Activated CD4-positive, alpha-beta T cell treated with anti-CD3 and anti-CD28 coated beads, Interleukin-2, amount 50 U/mL, for 24 hours (primary cell): ENCODE measurements at regions not wholly inside any gene's neighbourhood (a gene's known extent, or its start where the extent isn't known, plus 50 kb on each side); places are given as distances from the start of the nearest gene placed in this dataset.

Source experiments
- DNase-seq, 2 donors: peaks; one replicate each; pipeline ENCODE4 v3.0.0-alpha.2; 2020; ENCODE audit warnings: low read depth in 1 of 2, low spot score in 1 of 2

DNA sequence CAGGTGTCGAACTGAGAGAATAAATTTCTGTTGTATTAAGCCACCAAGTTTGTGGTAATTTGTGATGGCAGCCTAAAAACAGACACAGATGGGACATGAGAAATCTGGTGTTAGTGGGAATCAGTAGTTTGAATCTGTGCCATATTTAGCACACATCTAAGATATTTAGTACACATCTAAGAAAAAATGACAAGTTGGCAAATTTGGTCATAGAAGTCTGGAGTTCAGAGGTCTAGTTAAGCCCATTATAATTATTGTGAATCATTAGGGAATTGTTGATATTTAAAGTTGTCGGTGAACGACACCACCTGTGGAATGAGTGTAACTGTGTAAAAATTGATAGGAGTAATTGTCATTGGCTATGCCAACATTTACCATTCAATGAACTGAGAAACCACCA lies 1138.8 kb upstream of the TMEFF2 start:
- DNase-seq, result no peak

DNA sequence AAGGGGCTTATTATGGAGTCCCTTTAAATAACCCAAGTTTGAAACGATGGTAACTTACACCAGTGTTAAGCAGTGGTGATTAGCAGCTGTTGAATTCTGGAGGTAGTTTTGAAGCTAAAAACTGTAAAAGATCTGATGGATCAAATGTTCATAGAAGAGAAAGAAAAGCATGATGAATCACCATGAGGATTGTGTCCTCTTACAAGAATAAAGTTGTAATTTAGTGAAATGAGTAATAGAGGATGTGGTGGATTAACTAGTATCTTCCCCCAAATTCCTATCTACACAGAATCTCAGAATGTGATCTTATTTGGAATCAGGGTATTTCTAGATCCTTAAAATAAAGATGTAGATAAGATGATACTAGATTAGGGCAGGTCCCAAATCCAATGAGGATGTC lies 1138.2 kb upstream of the TMEFF2 start:
- DNase-seq, result no peak

DNA sequence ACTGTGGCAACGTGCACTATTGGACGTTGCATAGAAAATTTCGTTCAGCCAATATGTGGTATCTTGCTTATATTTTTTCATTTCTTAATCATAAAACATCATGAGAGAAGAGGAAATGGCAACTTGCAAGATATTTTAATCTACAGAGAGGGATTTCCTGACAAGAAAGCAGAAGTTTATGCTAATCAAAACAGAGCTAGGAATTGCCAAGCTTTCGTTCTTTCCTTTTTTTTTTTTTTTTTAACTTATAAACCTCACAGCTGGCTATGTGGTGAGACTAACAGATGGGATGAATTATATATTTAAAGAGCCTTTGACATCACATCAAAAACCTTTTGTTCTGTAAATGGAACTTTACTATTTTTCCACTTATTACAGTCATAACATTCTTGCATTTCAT lies 1136.9 kb upstream of the TMEFF2 start:
- DNase-seq, result no peak

DNA sequence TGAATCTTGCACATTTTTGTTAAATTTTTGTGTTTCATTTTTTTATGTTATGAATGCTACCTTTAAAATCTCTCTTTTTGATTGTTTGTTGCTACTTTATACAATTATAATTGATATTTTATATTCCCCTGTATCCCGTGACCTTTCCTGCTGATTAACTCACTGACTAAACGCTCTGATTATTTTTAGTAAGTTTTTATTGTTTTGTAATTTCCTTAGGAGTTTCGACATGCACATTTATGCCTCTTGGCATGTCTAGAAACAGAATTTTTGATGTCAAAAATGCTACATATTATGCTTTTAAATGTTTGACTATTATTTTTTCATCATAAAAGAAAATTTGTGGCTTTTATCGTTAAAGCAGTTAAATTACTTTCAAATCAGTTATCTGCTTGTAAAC lies 1131.6 kb upstream of the TMEFF2 start:
- no peak for DNase-seq

DNA sequence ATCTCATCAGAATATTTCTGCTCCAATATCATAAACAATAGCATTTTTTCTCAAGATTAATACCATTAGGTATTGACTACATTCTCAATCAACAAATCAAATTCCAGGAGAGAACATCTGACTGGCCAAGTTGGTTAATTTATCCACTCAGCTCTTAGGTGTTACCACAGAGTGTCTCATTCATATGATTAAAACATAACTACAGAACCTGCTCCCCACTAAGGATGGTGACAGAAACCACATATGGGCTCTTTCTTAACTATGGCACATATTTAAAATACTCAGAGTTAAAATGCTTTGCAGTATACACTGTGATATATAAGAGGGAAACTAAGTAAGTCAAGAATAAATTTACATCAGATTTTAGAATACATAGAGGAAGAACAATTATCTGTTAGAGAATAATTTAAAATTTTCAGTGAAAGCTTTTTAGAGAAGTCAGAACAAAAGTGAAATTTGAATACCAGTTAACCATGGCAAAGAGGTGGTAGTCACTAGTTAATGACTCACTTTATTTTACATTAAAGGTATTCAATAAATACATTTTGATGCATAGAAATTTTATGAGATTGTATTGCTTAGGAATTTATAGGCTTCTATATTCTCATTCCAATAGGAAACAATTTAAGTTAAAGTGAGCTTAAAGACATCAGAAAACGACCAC lies 1120.8 kb upstream of the TMEFF2 start:
- no peak for DNase-seq

DNA sequence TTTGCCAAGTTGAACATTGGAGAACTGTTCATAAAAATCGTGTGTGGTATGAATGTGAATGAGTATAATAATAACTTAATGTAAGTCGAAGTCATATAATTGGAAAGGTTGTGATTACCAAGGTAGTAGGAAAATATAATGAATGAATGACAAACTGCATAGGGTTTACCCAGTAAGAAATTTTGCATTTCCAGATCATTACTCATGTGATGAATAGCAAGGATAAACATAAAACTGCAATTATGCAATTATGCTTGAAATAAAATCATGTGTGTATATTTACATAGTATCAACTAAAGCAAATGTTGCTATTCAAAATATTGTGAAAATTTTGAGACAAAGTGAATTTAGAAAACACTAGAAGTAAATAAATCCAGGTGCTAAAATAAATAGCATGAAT lies 1108.7 kb upstream of the TMEFF2 start:
- DNase-seq, result no peak

DNA sequence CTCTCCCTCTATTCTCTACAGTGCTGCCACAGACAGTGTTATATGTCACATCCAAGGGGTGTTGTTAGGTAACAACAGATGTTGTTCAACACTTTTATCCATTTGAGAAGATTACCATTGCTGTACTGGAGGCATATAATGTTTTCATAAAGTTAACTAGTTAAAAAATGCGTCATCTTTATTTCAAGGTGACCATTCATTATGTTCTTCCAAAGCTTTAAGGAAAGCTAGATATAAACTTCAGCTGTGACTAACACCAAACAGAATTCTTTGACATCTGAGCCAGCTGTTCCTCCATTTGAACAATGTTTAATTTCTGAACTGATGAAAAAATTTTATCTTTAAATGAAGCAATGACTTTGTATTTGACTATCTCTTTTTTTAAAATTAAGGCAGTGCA lies 1099.6 kb upstream of the TMEFF2 start:
- DNase-seq, result no peak

DNA sequence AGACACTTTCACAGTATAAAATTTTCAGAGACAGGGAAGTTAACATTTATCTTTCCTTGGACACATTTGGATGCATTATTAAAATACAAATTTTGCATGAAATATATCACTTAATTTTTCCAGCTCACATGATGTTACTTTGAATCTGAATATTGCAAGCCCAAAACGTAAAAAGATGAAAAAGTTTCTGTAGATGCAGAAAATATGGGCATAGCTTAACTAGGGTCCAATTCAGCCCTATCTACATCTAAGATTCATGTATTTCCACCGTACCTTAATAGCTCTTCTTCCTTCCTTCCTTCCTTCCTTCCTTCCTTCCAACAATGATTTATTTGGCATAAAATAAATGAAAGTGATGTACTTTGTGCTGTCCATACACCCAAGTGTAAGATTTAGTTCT lies 1084.6 kb upstream of the TMEFF2 start:
- DNase-seq, result no peak

DNA sequence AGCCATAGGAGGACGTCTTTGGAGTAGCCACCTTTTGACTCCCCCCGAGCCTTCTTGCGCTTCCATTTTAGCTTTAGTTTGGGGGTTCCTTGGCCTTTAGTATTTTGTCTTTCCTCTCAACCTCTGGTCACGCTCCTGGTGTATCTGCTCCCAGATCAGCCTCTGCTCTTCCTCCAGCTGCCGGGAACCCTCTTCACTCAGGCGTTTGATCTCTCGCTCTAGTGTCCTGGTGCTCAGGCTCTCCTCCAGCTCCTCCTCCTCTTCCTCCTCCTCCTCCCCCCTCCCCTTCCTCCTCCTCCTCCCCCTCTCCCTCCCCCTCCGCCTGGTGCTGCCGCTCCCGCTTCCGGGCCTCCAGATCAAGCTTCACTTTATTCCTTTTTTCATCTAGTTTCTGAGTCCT lies 1082.3 kb upstream of the TMEFF2 start:
- DNase-seq, result no peak

DNA sequence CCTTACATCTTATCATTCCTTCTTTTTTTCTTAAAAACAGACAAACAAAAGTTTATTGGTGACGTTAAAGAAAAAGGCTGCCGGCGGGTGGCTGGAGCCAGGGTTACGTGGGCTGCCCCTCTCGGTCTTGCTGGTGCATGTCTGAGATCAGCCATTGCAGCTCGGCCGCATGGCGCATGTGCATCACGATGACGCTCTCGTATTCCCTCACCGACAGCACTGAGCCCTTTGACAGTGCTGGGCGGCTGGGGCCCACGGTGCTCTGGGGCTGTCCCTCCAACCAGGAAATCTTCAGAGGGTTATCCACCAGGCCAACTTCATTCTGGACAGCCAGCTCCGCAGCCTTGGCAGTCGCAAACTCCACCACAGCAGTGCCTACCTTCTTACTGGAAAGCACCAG lies 1081.8 kb upstream of the TMEFF2 start:
- no peak for DNase-seq

DNA sequence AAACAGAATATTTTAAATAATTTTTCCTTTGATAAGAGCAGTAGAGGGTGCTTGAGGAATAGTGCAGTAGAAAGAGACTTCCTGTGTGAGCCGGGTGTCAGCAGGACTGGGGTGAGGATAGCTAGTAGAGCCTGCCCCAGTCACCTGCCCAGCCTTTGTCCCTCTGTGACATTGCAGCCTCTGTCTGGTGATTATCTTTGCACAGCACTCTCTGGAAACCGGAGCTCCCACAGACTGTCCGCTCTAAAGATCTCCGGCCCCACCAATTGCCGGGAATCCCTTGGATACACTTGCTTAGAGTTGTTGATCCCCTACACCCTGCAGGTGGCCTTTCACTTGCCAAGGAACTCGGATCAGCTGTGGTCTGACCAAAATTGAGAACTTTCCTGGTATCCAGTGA lies 1081.3 kb upstream of the TMEFF2 start:
- no peak for DNase-seq

DNA sequence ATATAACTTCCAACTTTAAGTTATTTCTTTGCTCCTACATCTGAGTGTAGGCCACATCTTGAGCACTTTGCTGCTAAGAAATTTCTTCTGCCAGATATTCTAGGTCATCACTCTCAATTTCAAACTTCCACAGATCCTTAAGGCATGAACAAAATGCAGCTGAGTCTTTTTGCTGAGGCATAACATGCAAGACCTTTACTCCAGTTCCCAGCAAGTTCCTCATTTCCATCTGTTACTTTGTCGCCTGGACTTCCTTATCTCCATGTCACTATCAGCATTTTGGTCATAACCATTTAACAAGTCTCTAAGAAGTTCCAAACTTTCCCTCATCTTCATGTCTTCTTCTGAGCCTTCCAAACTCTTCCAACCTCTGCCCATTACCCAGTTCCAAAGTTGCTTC lies 1077.3 kb upstream of the TMEFF2 start:
- DNase-seq, result no peak

DNA sequence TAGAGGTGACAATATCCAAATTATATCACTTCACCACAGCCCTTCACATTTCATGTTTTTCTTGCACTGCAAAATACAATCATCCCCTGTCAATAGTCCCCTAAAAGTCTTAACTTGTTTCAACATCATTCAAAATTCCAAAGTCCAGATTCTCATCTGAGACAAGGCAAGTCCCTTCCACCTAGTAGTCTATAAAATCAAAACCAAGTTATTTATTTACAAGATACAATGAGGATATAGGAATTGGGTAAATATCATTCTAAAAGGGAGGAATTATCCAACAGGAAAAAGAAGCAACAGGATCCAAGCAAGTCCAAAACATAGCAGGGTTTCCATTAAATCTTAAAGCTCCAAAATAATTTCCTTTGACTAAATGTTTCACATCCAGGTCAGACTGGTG lies 1076.1 kb upstream of the TMEFF2 start:
- no peak for DNase-seq

DNA sequence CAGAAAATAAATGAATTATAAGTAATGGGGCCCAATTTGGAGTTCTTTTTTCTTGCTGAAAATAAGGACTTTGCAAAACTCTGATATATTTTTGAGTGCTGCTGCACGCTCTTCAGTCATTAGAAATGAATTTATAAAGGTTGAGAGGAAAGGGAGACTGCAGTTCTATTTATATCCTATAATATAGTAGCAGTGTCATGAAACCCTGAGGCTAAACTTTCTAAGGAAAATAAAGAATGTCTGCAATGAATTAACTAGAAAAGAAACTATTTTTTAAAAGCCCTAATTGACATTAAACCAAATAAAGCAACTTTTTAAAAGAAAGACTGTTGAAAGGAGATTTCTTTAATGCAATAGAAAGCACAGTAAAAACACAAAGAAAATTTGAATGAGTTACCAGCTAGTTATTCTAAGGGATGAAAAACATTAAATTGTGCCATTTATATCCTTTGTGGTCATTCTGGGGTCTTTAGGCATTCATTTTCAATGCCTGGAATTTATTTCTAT lies 1072.8 kb upstream of the TMEFF2 start:
- no peak for DNase-seq

DNA sequence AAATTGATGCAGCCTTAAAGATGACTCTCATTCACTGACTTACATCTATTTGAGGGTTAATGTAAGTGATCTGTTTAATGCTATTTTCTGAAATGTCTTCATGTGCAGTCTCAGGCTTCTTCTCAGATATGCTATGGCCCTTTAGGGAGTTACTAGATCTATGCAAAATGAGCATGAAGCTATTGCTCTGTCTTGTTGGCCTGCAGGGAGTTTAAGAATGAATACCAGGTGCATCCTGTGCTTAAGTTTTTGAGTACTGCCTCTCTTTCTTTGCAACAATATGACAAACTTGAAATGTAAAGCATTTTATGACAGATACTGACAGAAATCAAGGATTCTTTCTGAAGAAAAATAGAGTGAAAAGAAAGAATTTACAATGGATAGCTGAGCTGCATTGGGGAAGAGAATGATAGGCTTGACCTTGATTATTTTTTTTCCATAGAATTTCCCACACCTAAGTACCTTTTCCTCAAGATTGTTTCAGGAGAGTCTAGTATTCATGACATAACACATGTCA lies 1058.3 kb upstream of the TMEFF2 start:
- no peak for DNase-seq

DNA sequence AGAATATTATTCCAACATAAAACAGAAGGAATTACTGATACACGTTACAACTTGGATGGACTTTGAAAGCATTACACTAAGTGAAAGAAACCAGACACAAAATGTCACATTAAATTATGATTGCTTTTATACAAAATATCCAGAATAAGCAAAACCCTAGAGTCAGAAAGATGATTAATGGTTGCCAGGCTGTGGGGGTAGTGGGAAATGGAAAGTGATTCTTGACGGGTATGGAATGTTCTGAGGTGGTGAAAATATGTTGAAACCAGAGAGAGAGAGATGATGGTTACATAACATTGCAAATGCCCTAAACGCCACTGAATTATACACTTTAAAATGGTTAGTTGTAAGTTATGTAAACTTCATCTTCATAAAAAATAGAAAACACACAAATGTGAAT lies 1057.2 kb upstream of the TMEFF2 start:
- DNase-seq, result no peak

DNA sequence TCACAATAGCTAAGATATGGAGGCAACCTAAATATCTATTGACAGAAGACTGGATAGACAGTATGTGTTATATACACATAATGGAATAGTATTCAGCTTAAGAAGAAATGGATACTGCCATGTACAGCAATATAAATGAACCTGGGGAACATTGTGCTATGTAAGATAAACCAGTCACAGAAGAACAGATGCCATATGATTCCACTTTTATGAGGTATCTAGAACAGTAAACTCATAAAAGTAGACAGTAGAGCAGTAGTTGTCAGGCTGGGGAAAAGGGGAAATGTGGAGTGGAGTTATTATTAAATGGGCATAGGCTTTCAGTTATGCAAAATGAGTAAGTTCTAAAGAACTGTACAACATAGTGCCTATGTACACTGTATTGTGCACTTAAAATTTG lies 1055.7 kb upstream of the TMEFF2 start:
- DNase-seq, result no peak

DNA sequence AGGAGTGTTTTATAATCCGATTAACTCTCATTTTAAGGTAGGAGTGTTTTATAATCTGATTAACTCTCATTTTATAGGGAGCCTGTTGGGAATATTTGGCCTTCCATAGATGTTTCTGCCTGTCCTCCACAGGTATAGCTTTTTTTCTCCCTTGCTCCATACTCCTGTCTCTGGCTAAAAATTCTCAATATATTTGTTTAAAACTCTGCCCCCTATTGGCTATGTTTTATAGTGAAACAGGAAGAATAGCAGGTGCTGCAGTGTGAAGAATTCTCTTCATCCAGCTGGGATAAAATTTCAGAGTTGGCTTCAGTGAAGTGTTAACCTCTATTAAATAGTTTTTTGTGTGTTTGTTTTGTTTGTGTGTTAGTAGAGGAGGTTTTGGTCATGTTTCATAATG lies 1046.0 kb upstream of the TMEFF2 start:
- DNase-seq, result no peak

DNA sequence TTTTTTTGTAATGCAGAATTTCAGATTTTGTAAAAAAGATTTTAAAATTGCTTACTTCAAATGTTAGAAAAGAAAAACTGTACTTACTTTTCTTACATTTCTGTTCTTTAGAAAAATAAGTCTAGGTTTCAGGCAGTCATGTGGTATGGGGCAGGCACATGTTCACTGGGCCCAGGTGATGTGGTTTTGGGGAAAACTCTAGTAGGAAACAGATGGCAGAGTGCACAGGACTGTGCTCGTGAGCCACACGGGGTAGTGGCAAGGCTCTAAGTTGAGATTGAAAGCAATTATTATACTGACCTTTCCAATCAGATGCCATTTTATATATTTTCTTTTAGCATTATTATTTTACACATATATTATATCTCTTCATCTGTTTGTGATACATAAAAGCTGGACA lies 1036.9 kb upstream of the TMEFF2 start:
- DNase-seq, result no peak

DNA sequence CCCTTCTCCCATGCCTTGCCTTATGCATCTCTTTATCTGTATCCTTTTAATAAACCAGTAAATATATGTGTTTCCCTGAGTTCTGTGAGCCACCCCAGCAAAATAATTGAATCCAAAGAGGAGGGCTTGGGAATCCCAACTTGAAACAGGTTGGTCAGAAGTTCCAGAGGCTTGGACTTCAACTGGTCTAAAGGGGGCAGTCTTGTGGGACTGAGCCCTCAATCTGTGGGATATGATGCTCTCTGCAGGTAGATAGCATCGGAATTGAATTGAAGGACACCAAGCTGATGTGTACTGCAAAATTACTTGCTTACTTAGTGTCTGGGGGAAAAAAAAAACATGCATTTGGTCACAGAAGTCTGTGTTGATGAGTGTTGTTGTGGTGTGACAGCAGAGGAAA lies 1033.5 kb upstream of the TMEFF2 start:
- no peak for DNase-seq

DNA sequence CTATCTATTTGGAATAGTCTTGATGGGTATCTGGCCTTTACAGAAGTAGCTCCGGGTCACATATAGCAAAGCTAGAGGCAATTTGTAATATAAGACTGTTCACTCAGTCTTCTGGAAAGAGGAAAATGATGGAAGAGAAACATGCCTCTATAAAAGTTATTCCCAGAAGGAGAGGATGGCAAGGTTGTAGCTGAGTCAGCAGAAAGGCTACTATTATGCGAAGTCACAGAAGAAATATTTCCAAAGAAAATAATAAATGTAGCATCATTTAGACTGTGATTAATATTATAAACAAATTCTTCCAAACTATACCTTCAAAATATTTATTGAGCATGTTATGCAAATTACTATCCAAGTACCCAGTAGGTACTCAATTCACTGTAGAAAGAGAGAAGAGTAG lies 1027.7 kb upstream of the TMEFF2 start:
- DNase-seq, result no peak

DNA sequence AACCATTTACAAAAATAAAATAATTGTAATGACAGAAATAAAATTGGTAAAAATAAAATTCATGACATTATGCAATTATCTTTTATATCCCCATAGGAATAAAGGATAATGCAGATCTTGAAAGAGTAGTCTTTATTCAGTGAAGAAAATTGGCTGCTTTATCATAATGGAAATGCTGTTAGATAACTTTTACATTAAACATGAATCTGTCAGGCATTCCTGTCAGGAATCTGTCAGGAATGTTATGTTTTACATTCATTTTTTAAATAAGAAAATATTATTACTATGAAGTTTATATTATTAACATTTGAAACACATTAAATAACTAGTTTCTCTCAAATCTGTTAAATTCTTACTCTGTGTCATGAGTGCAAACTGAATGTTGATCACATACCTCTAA lies 1024.7 kb upstream of the TMEFF2 start:
- no peak for DNase-seq

DNA sequence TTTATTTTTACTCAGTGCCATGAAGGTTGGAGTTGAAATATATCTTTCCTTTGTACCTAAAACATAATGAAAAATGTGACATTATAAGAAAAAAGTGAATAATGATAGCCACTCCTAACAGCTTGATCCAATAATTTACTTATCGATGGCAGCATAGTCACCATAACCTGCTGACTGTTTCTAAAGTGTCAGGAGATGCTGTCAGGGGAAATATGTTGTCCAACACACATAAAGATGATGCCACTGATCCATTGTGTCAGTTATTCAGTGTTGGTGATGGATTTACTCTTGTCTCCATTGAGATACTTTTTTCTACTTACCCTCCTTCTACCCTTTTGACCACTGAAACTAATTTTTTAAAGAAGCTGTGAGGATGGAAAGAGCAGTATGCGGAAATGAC lies 1006.9 kb upstream of the TMEFF2 start:
- no peak for DNase-seq
